Loucy (cell line): ENCODE measurements at regions not wholly inside any gene's neighbourhood (a gene's known extent, or its start where the extent isn't known, plus 50 kb on each side); places are given as distances from the start of the nearest gene placed in this dataset.

ENCODE experiments used
- H2AFZ ChIP-seq: fragments of 200-600 bp; sonication (generic); 2 replicates; pipeline ENCODE4 v1.6.0; 2016; ENCODE audit warnings: antibody characterized with exemption, mild to moderate bottlenecking, low read length, moderate library complexity
- H3F3A ChIP-seq: fragments of 200-600 bp; 2 replicates; pipeline ENCODE4 v1.6.0; 2016; ENCODE audit warnings: antibody characterized with exemption, low read depth, mild to moderate bottlenecking
- H3K27me3 ChIP-seq: fragments of 200-600 bp; sonication (generic); 2 replicates; pipeline ENCODE4 v1.6.1; 2014; ENCODE audit warnings: low read length, mild to moderate bottlenecking; ENCODE audit not compliant: insufficient read depth, poor library complexity, severe bottlenecking
- H3K36me3 ChIP-seq: fragments of 200-600 bp; sonication (generic); 2 replicates; pipeline ENCODE4 v1.6.1; 2016; ENCODE audit warnings: low read length; ENCODE audit not compliant: insufficient read depth
- H3K4me1 ChIP-seq: fragments of 200-600 bp; sonication (generic); 2 replicates; pipeline ENCODE4 v1.5.1; 2014; ENCODE audit warnings: low read length, mild to moderate bottlenecking; ENCODE audit not compliant: insufficient read depth, poor library complexity, severe bottlenecking
- H3K4me2 ChIP-seq: fragments of 200-600 bp; sonication (generic); 2 replicates; pipeline ENCODE4 v1.6.0; 2014; ENCODE audit warnings: antibody characterized with exemption, low read length, low read depth, mild to moderate bottlenecking; ENCODE audit not compliant: poor library complexity, severe bottlenecking
- H3K4me3 ChIP-seq: fragments of 200-600 bp; sonication (generic); 2 replicates; pipeline ENCODE4 v1.5.1; 2014; ENCODE audit warnings: low read length, mild to moderate bottlenecking, mixed read lengths; ENCODE audit not compliant: poor library complexity, severe bottlenecking
- H3K79me2 ChIP-seq: fragments of 200-600 bp; sonication (generic); 2 replicates; pipeline ENCODE4 v1.6.1; 2014; ENCODE audit warnings: low read length; ENCODE audit not compliant: insufficient read depth
- H3K9ac ChIP-seq: fragments of 200-600 bp; sonication (generic); 2 replicates; pipeline ENCODE4 v1.6.0; 2014; ENCODE audit warnings: mild to moderate bottlenecking, low read depth, low read length, moderate library complexity; ENCODE audit not compliant: poor library complexity, severe bottlenecking
- H3K9me2 ChIP-seq: fragments of 200-600 bp; sonication (generic); replicated peaks from 2 replicates; pipeline ENCODE4 v1.6.1; 2016; ENCODE audit warnings: low read depth, low read length, mixed read lengths
- H3K9me3 ChIP-seq: fragments of 200-600 bp; sonication (generic); 2 replicates; pipeline ENCODE4 v1.6.1; 2014; ENCODE audit warnings: mild to moderate bottlenecking, antibody characterized with exemption, low read length, low read depth; ENCODE audit not compliant: insufficient read depth
- H4K20me1 ChIP-seq: fragments of 200-600 bp; sonication (generic); 2 replicates; pipeline ENCODE4 v1.6.0; 2014; ENCODE audit warnings: antibody characterized with exemption, low read length, mild to moderate bottlenecking; ENCODE audit not compliant: insufficient read depth, poor library complexity, severe bottlenecking
- CTCF ChIP-seq: fragments of 200-600 bp; sonication (generic); conservative IDR thresholded peaks from 2 replicates; pipeline ENCODE4 v1.5.1; 2014; ENCODE audit warnings: mild to moderate bottlenecking, antibody characterized with exemption, low read length
- EZH2phosphoT487 ChIP-seq: fragments of 200-600 bp; IDR thresholded peaks from 2 replicates; pipeline ENCODE4 v1.6.1; 2018; ENCODE audit warnings: antibody characterized with exemption, mild to moderate bottlenecking, moderate library complexity, borderline replicate concordance

DNA sequence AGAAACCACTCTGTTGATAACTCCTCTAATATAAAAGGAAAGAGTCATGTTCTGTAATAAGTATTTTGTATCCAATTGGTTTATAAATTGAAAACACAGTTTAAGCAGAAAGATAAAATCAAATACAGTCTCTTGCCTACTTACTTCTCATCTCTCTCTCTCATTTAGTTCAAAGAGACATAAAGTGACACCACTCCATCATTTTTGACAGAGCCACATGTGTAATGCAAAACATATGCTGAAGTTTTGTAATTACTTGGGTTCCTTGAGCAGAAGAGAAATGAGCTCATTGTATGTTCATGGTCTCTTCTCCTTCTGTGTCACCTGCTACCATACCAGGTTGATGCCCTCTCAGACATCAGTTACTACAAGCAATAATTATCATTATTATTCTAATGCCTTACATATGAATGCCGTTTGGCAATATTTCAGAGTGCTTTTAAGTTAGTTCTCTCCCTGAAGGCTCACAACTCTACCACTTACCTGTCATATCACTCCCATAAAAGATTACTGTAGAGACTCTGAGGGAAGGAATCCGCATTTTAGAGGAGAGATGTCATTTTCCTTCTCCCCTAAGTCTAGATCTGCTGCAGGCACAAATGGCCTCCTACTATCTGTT lies 59.9 kb upstream of the SKAP2 start:
- no peaks in the 10 kb centered on the region for H3F3A ChIP-seq
- no peaks in the 10 kb centered on the region for H3K27me3 ChIP-seq
- no peaks in the 10 kb centered on the region for H3K79me2 ChIP-seq
- H3K9me2 ChIP-seq: no peaks in the 10 kb centered on the region
- no peaks in the 10 kb centered on the region for H3K4me1 ChIP-seq
- H3K9me3 ChIP-seq: no peaks in the 10 kb centered on the region
- H3K9ac ChIP-seq: no peak overlapping the region
- H4K20me1 ChIP-seq: no peaks in the 10 kb centered on the region
- H3K36me3 ChIP-seq: no peaks in the 10 kb centered on the region
- no peak overlapping the region for H2AFZ ChIP-seq
- no peak overlapping the region for H3K4me3 ChIP-seq
- no peak for TF ChIP-seq CTCF
- TF ChIP-seq EZH2phosphoT487: no peak
- H3K4me2 ChIP-seq: no peak overlapping the region

- Histone ChIP-seq H2AFZ (no peak overlapping the region), H3K4me1 (no peaks in the 10 kb centered on the region), H3K27me3 (no peaks in the 10 kb centered on the region), H3F3A (no peaks in the 10 kb centered on the region), H3K36me3 (no peaks in the 10 kb centered on the region), H3K9me2 (no peaks in the 10 kb centered on the region), H3K9me3 (no peaks in the 10 kb centered on the region), H3K79me2 (no peaks in the 10 kb centered on the region), H3K4me2 (no peak overlapping the region), H3K9ac (no peak overlapping the region), H3K4me3 (no peak overlapping the region), H4K20me1 (no peaks in the 10 kb centered on the region)
- no peak for TF ChIP-seq CTCF
- no peak for TF ChIP-seq EZH2phosphoT487
These were observed 55.6 kb upstream of the SKAP2 start for GRCh38 chr7:26919906-26920493.

DNA sequence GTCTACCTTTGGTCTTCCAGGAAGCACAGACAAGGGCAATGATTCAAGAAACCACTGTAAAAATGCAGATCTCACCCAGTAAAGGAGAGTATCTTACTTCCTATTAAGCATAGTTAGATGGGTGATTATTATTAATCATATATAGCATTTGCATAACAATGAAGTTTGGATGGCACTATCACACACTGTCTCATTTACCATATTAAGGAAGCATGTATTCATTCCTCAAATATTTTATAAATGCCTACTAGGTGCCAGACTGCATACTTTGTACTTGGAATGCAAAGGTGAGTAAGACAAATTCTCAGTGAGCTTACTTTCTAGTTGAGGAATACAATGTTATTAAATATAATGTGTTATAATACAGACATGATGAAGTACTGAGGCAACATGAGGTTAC lies 53.9 kb upstream of the SKAP2 start:
- Histone ChIP-seq H4K20me1 (no peaks in the 10 kb centered on the region), H2AFZ (no peak overlapping the region), H3F3A (no peaks in the 10 kb centered on the region), H3K4me2 (no peak overlapping the region), H3K9me3 (no peaks in the 10 kb centered on the region), H3K27me3 (no peaks in the 10 kb centered on the region), H3K9ac (no peak overlapping the region), H3K4me3 (no peak overlapping the region), H3K36me3 (no peaks in the 10 kb centered on the region), H3K4me1 (no peaks in the 10 kb centered on the region), H3K79me2 (no peaks in the 10 kb centered on the region), H3K9me2 (no peaks in the 10 kb centered on the region)
- TF ChIP-seq CTCF (no peak), EZH2phosphoT487 (no peak)
